A673 (cell line): ENCODE measurements at regions not wholly inside any gene's neighbourhood (a gene's known extent, or its start where the extent isn't known, plus 50 kb on each side); places are given as distances from the start of the nearest gene placed in this dataset.

Experiments
- CTCF ChIP-seq: fragments of 300-800, 200-600 bp; sonication (generic); conservative IDR thresholded peaks from 2 replicates; pipeline ENCODE4 v1.5.1; 2017; ENCODE audit warnings: low read depth, mild to moderate bottlenecking, antibody characterized with exemption, low read length, moderate library complexity, mixed read lengths
- EZH2 ChIP-seq: fragments of 200-600 bp; sonication (generic); IDR thresholded peaks from 2 replicates; pipeline ENCODE4 v1.6.1; 2017; ENCODE audit warnings: borderline replicate concordance, low read depth, mild to moderate bottlenecking, mixed read lengths, antibody characterized with exemption, low read length; ENCODE audit not compliant: poor library complexity, severe bottlenecking

- TF ChIP-seq CTCF, result no peak
- TF ChIP-seq EZH2, result no peak
Measured at GRCh38 chr11:21710809-21711208, 482.1 kb upstream of the ANO5 start.
